Muscle layer of duodenum (tissue), 2 donors: ENCODE measurements at regions not wholly inside any gene's neighbourhood (a gene's known extent, or its start where the extent isn't known, plus 50 kb on each side); places are given as distances from the start of the nearest gene placed in this dataset.
A peak's percentile ranks its signal among the peaks of the same experiment; 100 is the strongest.

Experiments
- H3K27ac ChIP-seq: one replicate; pipeline ENCODE4 v1.7.0; 2013; ENCODE audit warnings: mild to moderate bottlenecking, low read length
- H3K27me3 ChIP-seq: one replicate; pipeline ENCODE4 v1.7.0; 2013; ENCODE audit warnings: low read depth, mild to moderate bottlenecking, control low read depth, low read length
- H3K36me3 ChIP-seq, 2 donors: one replicate each; pipeline ENCODE4 v1.7.0; 2013; ENCODE audit warnings: low read length in 2 of 2, control low read depth in 1 of 2, mild to moderate bottlenecking in 1 of 2; ENCODE audit not compliant: insufficient read depth in 2 of 2, control insufficient read depth in 1 of 2
- H3K4me1 ChIP-seq, 2 donors: one replicate each; pipeline ENCODE4 v1.7.0; 2013; ENCODE audit warnings: low read length in 2 of 2, mild to moderate bottlenecking in 2 of 2, control low read depth in 1 of 2, moderate library complexity in 1 of 2; ENCODE audit not compliant: insufficient read depth in 2 of 2, control insufficient read depth in 1 of 2
- H3K4me3 ChIP-seq, 2 donors: one replicate each; pipeline ENCODE4 v1.7.0; 2013; ENCODE audit warnings: low read length in 2 of 2, low read depth in 1 of 2, mild to moderate bottlenecking in 1 of 2
- H3K9me3 ChIP-seq, 2 donors: one replicate each; pipeline ENCODE4 v1.7.0; 2013; ENCODE audit warnings: low read length in 2 of 2, control low read depth in 1 of 2, mild to moderate bottlenecking in 1 of 2; ENCODE audit not compliant: control insufficient read depth in 1 of 2
- donor health status: healthy.

DNA sequence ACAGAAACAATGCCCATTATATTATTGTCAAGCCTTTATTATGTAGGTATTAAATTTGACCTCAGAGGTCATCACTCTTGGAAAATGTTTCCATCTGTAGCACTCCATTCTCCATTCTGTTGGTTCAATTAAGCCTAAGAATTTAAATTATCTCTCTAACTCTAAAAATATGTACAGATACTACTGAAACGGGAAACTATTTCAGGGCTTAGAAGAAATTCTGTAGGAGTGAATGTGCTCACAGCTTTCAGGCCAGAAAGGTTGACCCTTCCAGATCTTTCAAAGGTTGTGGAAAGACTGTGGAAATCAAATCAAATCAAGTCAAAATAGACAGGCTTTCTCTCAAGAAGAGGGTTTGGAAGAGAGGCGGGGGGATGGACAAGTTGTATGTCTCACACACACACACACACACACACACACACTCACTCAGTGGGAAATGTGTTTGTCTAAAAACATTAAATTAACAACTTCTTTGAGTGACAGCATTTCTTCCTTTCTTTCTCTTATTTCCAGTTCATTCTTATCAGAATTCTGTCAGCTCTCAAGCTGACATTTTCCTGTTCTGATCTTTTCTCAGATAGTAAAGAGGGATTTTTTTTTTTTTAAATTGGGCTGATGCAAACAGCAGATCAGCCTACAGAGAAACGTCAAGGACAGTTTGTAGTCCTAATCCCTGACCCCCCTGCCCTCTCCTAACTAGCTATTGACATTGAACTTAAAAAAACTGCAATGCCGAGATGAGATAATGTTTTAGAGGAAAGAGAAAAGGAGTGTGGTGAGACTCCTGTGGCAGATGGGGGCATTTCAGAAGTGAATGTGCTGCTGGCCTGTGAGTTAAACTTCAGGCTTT, 139.0 kb upstream of the ZFHX3 start:
- Histone ChIP-seq H3K36me3 (no peaks in the 10 kb centered on the region), H3K4me3 (no peak overlapping the region), H3K9me3 (no peaks in the 10 kb centered on the region), H3K27me3 (no peaks in the 10 kb centered on the region), H3K4me1 (no peaks in the 10 kb centered on the region), H3K27ac (no peak overlapping the region)

- Histone ChIP-seq H3K4me3 (no peak overlapping the region), H3K4me1 (no peaks in the 10 kb centered on the region), H3K36me3 (no peaks in the 10 kb centered on the region), H3K9me3 (no peaks in the 10 kb centered on the region), H3K27me3 (no peaks in the 10 kb centered on the region), H3K27ac (no peak overlapping the region)
Measured at GRCh38 chr16:73185737-73186136, 137.8 kb upstream of the ZFHX3 start.

GRCh38 chr16:73183611-73184092, 135.7 kb upstream of the ZFHX3 start:
- no peaks in the 10 kb centered on the region for H3K36me3 ChIP-seq
- no peaks in the 10 kb centered on the region for H3K9me3 ChIP-seq
- H3K27me3 ChIP-seq: no peaks in the 10 kb centered on the region
- no peaks in the 10 kb centered on the region for H3K4me1 ChIP-seq
- H3K4me3 ChIP-seq: no peak overlapping the region
- H3K27ac ChIP-seq: no peak overlapping the region

DNA sequence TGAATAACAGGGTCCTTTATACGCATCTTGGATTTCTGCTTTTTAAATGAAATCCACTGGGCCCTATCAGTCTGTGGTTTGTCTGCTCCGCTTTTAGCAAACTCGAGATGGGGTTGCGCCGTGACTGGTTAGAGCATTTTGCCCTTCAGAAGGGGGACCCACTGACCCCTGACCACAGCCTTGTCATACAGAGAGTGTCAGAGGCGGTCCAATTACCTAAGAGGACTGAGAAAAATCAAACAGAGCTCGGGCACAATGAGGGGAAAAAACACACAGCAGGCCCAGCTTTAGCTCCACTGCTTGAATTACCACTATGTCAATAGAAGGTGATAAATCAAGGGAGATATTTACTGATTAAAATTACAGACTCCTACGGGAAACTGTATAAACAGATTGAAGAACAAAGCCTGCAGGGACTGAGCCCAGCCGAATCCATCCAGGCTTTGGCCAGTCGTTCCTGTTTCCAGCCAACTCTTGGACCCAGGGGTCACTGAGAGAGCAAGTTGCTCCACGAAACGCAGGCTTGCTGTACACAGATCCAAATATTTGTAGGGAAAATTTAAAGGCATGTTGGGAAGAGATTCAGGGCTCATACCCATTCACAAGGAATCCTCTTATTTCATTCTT, 131.9 kb upstream of the ZFHX3 start:
- no peak overlapping the region for H3K4me3 ChIP-seq
- no peaks in the 10 kb centered on the region for H3K4me1 ChIP-seq
- H3K27ac ChIP-seq: no peak overlapping the region
- no peaks in the 10 kb centered on the region for H3K36me3 ChIP-seq
- no peaks in the 10 kb centered on the region for H3K27me3 ChIP-seq
- no peaks in the 10 kb centered on the region for H3K9me3 ChIP-seq

DNA sequence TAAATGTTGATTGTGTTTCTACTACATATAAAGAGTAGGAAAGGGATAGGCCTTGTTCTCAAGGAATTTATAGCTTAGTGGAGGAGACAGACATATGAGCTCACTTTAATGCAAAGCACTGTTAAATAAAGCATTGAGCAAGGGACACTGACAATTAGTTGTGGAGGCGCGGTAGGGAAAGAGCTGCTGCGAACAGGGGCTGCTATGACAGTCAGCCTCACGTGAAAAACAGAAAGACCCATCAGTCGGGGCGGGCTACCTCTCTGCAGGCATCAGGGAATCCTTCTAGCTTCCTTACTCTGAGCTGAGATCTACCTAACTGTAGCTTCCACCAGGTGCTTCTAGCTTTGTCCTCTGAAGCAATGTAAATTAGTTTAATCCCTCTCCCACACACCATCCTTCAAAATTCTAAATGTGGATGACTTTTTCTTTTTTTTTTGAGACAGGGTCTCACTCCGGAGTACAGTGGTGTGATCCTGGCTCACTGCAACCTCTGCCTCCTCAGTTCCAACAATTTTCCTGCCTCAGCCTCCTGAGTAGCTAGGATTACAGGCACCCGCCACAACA, 129.9 kb upstream of the ZFHX3 start:
- Histone ChIP-seq H3K27me3 (no peaks in the 10 kb centered on the region), H3K36me3 (no peaks in the 10 kb centered on the region), H3K9me3 (no peaks in the 10 kb centered on the region), H3K4me3 (no peak overlapping the region), H3K4me1 (no peaks in the 10 kb centered on the region), H3K27ac (no peak overlapping the region)

GRCh38 chr16:73176577-73177013, 128.7 kb upstream of the ZFHX3 start:
- no peaks in the 10 kb centered on the region for H3K36me3 ChIP-seq
- H3K9me3 ChIP-seq: no peaks in the 10 kb centered on the region
- H3K4me3 ChIP-seq: no peak overlapping the region
- H3K27me3 ChIP-seq: no peaks in the 10 kb centered on the region
- peaks cover 0 to 6% of the 10 kb centered on the region in 2 donors for H3K4me1 ChIP-seq
- no peak overlapping the region for H3K27ac ChIP-seq

DNA sequence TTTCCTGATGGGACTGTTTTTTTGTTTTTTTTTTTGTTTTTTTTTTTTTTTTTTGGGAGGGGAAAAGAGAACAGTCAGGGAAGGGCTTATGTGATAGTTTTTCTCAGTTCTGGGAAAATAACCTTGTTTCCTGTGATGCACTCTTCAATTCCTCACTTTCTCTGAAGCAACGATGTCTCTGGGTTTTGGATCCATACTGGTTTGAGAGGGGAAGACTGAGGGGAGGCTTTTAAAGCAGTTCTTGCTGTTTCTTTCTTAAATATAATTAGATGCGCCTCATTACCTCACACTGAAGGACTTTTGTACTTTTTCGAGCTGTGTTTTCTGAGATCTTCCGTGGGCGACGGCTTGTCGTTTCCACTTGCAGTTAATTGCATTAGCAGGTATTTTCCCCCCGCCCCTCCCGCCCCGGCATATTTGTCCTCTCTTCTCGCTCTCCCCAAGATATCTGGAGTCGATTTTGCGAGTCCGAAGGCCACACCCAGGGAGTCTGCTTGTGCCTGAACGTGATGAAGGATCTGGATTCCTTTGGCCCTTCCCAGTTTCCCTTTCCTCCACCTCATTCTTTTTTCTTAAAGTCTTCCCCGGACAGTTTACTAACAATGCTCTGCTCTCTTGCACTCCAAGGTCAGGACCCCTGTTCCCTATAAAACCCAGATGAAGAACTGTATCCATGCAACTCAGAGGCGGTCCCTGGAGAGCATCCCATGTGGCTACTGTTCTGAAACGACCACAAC, 125.2 kb upstream of the ZFHX3 start:
- Histone ChIP-seq H3K4me3 (no peak overlapping the region), H3K27me3 (no peaks in the 10 kb centered on the region), H3K9me3 (no peaks in the 10 kb centered on the region), H3K36me3 (no peaks in the 10 kb centered on the region), H3K4me1 (peaks cover 0 to 6% of the 10 kb centered on the region in 2 donors), H3K27ac (no peak overlapping the region)

GRCh38 chr16:73172241-73172972, 124.5 kb upstream of the ZFHX3 start:
- no peaks in the 10 kb centered on the region for H3K36me3 ChIP-seq
- H3K4me3 ChIP-seq: no peak overlapping the region
- H3K9me3 ChIP-seq: no peaks in the 10 kb centered on the region
- H3K4me1 ChIP-seq: peaks cover 0 to 6% of the 10 kb centered on the region in 2 donors
- H3K27me3 ChIP-seq: no peaks in the 10 kb centered on the region
- peak overlapping the region; percentile 49 for H3K27ac ChIP-seq

DNA sequence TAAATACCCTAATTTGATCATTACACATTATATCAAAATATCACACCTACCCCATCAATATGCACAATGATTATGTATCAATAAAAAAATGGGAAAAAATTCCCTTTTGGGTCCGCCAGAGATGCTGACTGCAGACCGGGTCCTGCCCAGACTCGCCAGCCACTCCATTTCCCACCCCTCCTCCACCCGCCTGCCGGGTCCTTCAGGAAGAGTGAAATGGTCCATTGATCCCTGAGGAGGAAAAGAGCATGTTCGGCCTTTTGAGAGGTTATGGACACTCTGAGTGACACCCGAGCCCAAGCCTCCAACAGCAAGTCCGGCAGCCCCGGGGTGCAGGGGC, 123.9 kb upstream of the ZFHX3 start:
- Histone ChIP-seq H3K27ac (peak overlapping the region; percentile 49), H3K36me3 (no peaks in the 10 kb centered on the region), H3K4me3 (no peak overlapping the region), H3K27me3 (no peaks in the 10 kb centered on the region), H3K9me3 (no peaks in the 10 kb centered on the region), H3K4me1 (peaks cover 0 to 6% of the 10 kb centered on the region in 2 donors)

GRCh38 chr16:73171380-73171779, 123.5 kb upstream of the ZFHX3 start:
- Histone ChIP-seq H3K4me3 (no peak overlapping the region), H3K4me1 (peaks cover 0 to 6% of the 10 kb centered on the region in 2 donors), H3K36me3 (no peaks in the 10 kb centered on the region), H3K9me3 (no peaks in the 10 kb centered on the region), H3K27ac (no peak overlapping the region), H3K27me3 (no peaks in the 10 kb centered on the region)
